GM18858 (cell line): ENCODE measurements at regions not wholly inside any gene's neighbourhood (a gene's known extent, or its start where the extent isn't known, plus 50 kb on each side); places are given as distances from the start of the nearest gene placed in this dataset.

Experiments used
- ATAC-seq: cut with Tn5 transposase; IDR thresholded peaks from one replicate; pipeline ENCODE4 v1.9.1; 2021; ENCODE audit not compliant: unreplicated experiment

GRCh38 chr5:1748271-1748670, 51.4 kb downstream of the MRPL36 start:
- ATAC-seq, result no peak

DNA sequence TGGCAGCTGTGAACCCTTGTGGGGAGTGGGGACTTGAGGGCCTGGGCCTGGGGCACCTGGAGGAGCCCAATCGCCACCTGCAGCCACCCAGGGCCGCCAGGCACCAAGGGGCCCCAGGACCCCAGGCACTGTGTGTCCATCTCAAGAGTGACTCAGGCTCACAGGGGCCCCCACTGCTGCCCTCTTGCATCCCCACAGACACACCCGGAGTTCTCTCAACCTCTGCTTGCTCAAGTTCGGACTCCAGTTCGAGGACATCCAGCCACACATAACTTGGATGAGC, 51.9 kb downstream of the MRPL36 start:
- no peak for ATAC-seq

DNA sequence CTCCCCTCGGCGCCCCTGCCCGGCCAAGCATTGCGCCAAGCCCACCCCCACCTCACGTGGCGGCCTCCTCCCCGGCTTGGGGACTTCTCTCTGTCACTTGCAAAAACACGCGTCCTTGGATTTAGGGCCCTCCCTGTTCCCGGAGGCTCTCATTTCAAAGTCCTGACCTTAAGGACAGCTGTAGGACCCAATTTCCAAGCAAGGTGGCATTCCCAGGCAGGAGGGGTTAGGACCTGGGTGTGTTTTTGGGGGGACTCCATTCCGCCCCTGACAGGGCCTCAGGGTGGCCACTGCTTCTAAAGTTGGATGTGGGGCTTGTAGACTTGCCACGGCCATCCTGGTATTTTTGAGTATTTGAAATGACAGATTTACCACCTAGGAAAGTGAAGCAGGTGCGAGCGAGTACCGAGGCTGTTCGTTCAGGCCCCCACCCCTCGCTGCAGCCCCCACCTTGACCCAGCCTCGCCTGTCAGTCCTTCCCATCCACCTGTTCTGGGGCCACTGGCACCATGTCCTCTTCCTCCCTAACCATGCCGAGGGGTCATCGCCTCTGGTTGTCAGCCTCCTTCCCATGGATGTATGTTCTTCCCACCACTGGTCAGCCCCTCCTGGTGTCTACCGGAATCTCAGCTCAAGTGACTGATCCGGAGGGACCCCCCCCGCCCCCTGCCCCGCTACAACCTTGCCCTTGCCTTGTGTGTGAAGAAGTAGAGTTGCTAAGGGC, 52.4 kb downstream of the MRPL36 start:
- ATAC-seq, result no peak

GRCh38 chr5:1746371-1747078, 53.1 kb downstream of the MRPL36 start:
- ATAC-seq, result no peak

DNA sequence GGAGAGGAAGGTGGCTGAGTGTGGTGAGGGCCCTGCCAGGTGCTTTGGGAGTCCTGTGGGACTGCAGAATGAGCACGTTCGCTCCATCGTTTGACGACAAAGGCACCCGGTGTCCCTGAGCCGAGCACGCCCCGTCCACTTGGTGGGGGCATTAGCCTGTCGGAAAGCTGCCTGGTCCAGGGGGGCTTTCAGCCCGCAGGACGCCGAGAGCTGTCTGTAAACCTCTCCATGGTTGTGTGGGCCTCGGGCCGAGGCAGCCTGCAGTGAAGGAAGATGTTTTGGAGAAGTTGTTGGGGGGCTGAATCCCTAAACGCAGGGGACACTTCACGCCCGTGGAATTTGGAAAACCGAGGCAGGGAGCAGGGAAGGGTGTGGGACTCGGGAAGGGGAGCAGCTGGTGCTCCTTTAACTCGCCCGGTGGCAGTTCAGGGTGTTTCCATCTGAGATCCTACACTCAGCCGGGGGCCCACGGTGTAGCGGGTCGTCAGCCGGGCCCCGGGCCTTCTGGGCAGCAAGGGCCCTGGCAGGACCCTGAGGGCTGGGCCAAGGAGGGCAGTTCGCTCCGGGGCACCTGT, 53.8 kb downstream of the MRPL36 start:
- ATAC-seq, result no peak

GRCh38 chr5:1745123-1745795, 54.4 kb downstream of the MRPL36 start:
- no peak for ATAC-seq

DNA sequence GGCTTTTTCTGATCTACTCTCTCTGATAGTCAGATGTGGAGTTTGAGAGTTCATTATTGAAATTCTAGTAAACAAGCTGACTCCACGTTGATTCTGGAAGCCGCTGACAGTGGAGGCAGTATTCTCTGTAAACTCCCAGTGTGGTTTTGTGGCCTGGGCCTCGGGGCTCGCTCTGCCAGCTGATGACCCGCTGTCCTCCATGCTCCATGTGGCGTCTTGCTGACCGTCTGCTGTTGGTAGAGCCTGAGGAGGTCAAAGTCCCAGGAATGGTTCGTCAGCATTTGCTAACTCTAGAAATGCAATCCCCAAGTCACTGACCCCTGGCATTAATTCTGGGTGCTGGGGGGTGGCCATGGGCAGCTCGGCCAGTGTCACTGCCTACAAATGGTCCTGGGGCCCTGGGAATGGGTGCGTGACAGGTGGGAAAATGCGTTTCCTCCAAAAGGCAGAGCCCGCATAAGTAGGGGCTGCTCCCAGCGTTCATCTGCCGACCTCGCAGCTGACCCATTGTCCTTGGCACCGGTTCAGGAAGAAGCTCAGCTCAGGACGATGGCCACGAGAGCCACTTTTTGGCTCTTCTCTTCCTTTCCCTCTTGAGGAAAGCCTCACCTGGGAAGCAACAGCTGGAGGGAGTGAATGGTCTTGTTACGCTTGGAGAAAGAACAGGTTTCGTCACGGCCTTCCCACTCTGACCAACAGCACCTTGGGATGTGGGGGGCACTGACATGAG, 55.1 kb downstream of the MRPL36 start:
- ATAC-seq, result no peak

- ATAC-seq, result no peak
These were observed 55.9 kb downstream of the MRPL36 start for GRCh38 chr5:1743769-1744085.

DNA sequence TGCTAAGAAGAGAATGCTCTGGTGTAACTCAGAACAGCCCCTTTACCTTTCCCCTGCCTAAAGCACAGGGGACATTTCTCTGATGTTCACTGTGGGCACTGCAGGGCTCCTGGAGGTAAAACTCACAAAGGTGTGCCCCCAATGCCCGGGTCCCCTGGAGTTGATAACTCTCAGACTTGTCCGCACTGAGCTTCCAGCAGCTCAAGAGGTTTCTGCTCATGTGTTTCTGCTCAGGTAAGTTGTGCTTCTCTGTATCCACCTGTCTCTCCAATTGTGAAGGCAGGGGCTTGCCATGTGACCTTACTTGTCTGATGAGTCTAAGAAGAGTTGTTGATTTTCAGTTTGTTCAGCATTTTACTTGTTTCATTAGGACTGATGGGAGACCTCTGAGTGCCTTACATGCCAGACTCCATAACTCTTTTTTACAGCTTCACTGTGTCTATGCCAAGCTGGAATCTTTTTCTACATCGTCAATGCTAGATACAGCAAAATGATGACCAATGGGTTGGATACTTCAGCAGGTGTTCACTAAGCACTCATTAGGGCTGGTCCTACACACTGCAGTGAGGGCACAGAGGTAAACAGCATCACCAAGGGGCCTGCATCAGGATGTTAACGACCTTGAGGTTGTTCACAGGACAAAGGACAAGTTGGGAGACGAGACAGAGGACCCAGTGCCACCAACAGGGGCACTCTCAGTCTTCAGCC, 56.4 kb downstream of the MRPL36 start:
- ATAC-seq, result no peak

- ATAC-seq, result no peak
These were observed 61.7 kb downstream of the MRPL36 start for GRCh38 chr5:1737790-1738405.

- ATAC-seq, result no peak
These were observed 62.5 kb downstream of the MRPL36 start for GRCh38 chr5:1736889-1737711.

- no peak for ATAC-seq
These were observed 63.6 kb downstream of the MRPL36 start for GRCh38 chr5:1736065-1736464.

DNA sequence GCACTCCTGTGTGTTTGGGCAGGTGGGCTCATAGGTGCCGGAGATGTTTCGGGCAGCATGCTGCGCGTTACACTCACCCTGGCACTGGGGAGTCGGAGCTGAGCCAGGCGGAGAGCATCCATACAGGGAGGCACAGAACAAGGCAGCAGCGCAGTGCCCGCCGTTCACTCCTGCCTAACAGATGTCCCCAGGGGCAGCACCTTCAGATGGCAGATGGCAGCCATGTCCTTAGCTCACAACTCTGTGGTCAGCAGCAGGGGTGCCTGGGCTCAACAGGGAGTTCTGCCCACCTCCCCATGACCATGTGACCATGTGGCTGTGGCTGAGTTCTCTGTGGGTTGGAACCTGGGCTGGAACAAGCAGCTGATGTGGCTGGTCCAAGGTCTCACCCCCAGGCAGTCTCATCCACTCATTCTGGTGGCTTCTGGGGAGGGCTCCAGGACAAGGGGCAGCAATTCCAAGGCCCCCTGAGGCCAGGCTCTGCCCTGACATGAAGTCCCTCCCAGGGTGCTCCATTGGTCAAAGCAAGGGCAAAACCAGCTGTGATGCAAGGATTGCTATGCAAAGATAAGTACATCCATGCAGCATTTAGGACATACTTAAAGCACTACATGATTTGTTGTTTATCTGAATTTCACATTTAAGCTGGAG, 64.2 kb downstream of the MRPL36 start:
- no peak for ATAC-seq

GRCh38 chr5:1734908-1735289, 64.7 kb downstream of the MRPL36 start:
- no peak for ATAC-seq

DNA sequence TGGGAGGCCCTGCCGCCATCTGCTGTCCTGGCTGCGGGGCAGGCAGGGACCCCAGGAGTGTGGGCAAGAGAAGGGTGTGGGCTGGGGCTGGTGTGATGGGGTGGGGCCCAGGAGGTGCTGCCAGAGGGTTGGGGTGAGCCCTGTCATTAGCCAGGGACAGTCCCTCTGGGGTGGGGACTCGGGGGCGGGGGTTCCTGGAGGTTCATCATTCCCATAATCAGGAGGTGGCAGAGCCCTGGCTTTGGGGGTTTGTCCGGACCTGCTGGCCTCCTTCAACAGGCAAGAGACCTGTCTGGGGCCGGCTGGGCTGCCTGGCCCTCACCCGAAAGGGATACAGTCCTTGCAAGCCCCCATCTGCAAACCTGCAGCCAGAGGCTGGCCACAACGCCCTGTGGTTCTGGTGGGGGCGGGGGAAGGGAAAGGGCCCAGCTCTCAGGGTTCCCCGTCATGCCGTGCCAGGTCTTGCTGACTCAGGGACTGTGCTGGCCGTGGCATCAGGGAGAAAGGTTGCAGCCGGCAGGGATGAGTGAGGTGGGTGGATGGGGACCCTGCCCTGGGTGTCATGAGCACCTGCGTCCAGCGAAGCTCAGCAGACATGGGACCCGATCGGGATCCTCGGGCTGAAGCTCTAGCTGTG, 65.2 kb downstream of the MRPL36 start:
- no peak for ATAC-seq

DNA sequence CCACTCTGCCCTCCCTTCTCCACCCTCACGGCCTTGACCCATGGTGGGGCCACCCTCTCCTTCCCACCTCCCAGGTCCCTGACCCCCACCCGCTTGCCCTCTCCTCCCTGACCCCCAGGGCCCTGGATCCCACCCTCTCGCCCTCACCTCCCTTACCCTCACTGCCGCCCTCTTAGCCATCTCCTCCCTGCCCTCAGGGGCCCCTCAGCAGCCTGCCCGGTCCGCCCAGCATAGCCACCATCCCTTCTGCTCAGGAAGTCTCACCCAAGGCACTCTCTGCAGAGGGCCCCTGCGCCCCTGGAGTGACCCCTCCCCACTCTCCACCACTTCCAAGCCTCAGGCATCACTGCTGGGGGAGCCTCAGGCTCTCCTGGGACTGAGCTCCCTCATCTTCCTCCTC, 66.3 kb downstream of the MRPL36 start:
- no peak for ATAC-seq

DNA sequence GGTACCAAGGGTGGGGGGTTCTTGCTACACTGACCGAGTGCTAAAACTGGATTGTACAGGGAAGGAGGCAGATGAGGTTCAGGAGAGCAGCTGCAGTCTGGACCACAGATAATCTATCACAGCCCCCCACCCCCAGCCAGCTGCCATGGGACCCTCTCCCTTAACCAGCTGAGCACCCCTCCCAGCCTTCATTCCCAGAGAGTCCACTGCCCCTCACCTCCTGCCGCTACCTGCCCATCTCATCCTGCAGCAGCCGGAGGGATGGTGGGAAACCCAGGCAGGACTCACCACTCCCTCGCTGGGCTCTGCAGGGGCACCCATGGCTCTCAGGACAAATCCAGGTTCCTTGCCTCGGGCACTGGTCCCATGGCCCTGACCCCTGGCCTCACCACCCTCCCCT, 66.7 kb downstream of the MRPL36 start:
- no peak for ATAC-seq

GRCh38 chr5:1732238-1732941, 67.2 kb downstream of the MRPL36 start:
- no peak for ATAC-seq
